OCI-LY7 (cell line): ENCODE measurements at regions not wholly inside any gene's neighbourhood (a gene's known extent, or its start where the extent isn't known, plus 50 kb on each side); places are given as distances from the start of the nearest gene placed in this dataset.

Experiments
- BruUV-seq: library from RNA; stranded (reverse); fragments of 400-500 nt; replicated peaks from 2 replicates; lab custom pipeline; 2021; lab: Mats Ljungman, UMichigan
- CTCF ChIA-PET: fragments of 300-600 bp; sonication (Branson Sonifier 250); formaldehyde crosslinking; loops from one replicate; lab custom pipeline; 2022; ENCODE audit warnings: antibody characterized with exemption; ENCODE audit not compliant: unreplicated experiment; lab: Charles Lee
- POLR2A ChIA-PET: fragments of 300-600 bp; sonication (Branson Sonifier 250); formaldehyde crosslinking; loops from one replicate; lab custom pipeline; 2022; ENCODE audit warnings: antibody characterized with exemption; lab: Charles Lee
- DNase-seq: peaks from one replicate; pipeline ENCODE4 v3.0.0-alpha.2; 2015; ENCODE audit warnings: low spot score
- H2AFZ ChIP-seq: fragments of 200-600 bp; sonication (generic), shearing (Covaris generic); 2 replicates; pipeline ENCODE4 v1.6.1; 2014; ENCODE audit warnings: mild to moderate bottlenecking, antibody characterized with exemption, low read length, moderate library complexity
- H3K27ac ChIP-seq: fragments of 200-600 bp; sonication (generic); 2 replicates; pipeline ENCODE4 v1.5.1; 2014; ENCODE audit warnings: mixed run types, low read depth, mild to moderate bottlenecking, moderate library complexity, low read length, inconsistent platforms; ENCODE audit not compliant: poor library complexity, severe bottlenecking
- H3K36me3 ChIP-seq: fragments of 200-600 bp; sonication (generic); 2 replicates; pipeline ENCODE4 v1.6.1; 2014; ENCODE audit warnings: mild to moderate bottlenecking, antibody characterized with exemption, low read length, moderate library complexity, mixed read lengths; ENCODE audit not compliant: insufficient read depth
- H3K4me1 ChIP-seq: fragments of 200-600 bp; sonication (generic); 2 replicates; pipeline ENCODE4 v1.5.1; 2014; ENCODE audit warnings: mild to moderate bottlenecking, low read length; ENCODE audit not compliant: insufficient read depth, poor library complexity, severe bottlenecking
- H3K4me2 ChIP-seq: fragments of 200-600 bp; sonication (generic); 2 replicates; pipeline ENCODE4 v1.6.1; 2014; ENCODE audit warnings: mild to moderate bottlenecking, low read length
- H3K4me3 ChIP-seq: fragments of 200-600 bp; sonication (generic); 2 replicates; pipeline ENCODE4 v1.5.1; 2014; ENCODE audit warnings: mild to moderate bottlenecking, low read depth, low read length; ENCODE audit not compliant: poor library complexity, severe bottlenecking
- H3K79me2 ChIP-seq: fragments of 200-600 bp; sonication (generic); 2 replicates; pipeline ENCODE4 v1.6.1; 2016; ENCODE audit warnings: low read depth, mild to moderate bottlenecking, low read length, moderate library complexity, mixed read lengths; ENCODE audit not compliant: insufficient read depth
- H3K9me2 ChIP-seq: fragments of 200-600 bp; sonication (generic); 2 replicates; pipeline ENCODE4 v1.6.1; 2016; ENCODE audit warnings: mild to moderate bottlenecking, low read length, mixed read lengths; ENCODE audit not compliant: insufficient read depth
- H3K9me3 ChIP-seq: fragments of 200-600 bp; sonication (generic); 2 replicates; pipeline ENCODE4 v1.6.1; 2014; ENCODE audit warnings: mild to moderate bottlenecking, mixed run types, low read length, mixed read lengths
- H4K20me1 ChIP-seq: fragments of 200-600 bp; sonication (generic); 2 replicates; pipeline ENCODE4 v1.6.1; 2014; ENCODE audit warnings: mild to moderate bottlenecking, antibody characterized with exemption, low read length, moderate library complexity, mixed read lengths; ENCODE audit not compliant: insufficient read depth
- CTCF ChIP-seq: fragments of 200-600 bp; sonication (generic); conservative IDR thresholded peaks from 2 replicates; pipeline ENCODE4 v1.5.1; 2014; ENCODE audit warnings: mild to moderate bottlenecking, antibody characterized with exemption, low read length, moderate library complexity, mixed read lengths
- EZH2phosphoT487 ChIP-seq: fragments of 200-600 bp; sonication (generic); IDR thresholded peaks from 2 replicates; pipeline ENCODE4 v1.6.1; 2018; ENCODE audit warnings: low read depth, borderline replicate concordance, mild to moderate bottlenecking, mixed run types, antibody characterized with exemption, low read length, moderate library complexity, mixed read lengths
- intact Hi-C: fragments of 100-400 bp; cut with micrococcal nuclease; formaldehyde crosslinking; loops from one replicate; pipeline ENCODE4 v1.10.0; 2022; ENCODE audit not compliant: unreplicated experiment

GRCh38 chr10:33412241-33412640 is 77.8 kb upstream of the NRP1 start:
- no peaks in the 10 kb centered on the region for H3K9me2 ChIP-seq
- ChIA-PET POLR2A (interaction anchor here (1.6 kb wide), 1 partner anchor 16 kb away, joined by 3 read pairs; no protein-coding TSS in a partner anchor), CTCF (interaction anchor here (0.5 kb wide), 1 partner anchor 138 kb away, joined by 3 read pairs; no protein-coding TSS in a partner anchor)
- no peaks in the 10 kb centered on the region for H3K4me1 ChIP-seq
- no peaks in the 10 kb centered on the region for H3K36me3 ChIP-seq
- TF ChIP-seq CTCF (no peak), EZH2phosphoT487 (no peak)
- H4K20me1 ChIP-seq: no peaks in the 10 kb centered on the region
- H3K27ac ChIP-seq: no peak overlapping the region
- H3K79me2 ChIP-seq: no peaks in the 10 kb centered on the region
- intact Hi-C loops: no loop called here
- H3K4me3 ChIP-seq: no peak overlapping the region
- no TSS peak for BruUV-seq
- no peaks in the 10 kb centered on the region for H3K9me3 ChIP-seq
- no peak overlapping the region for H2AFZ ChIP-seq
- H3K4me2 ChIP-seq: no peak overlapping the region
- no peak for DNase-seq

- intact Hi-C loops: no loop called here
- H2AFZ ChIP-seq: no peak overlapping the region
- H3K36me3 ChIP-seq: no peaks in the 10 kb centered on the region
- H3K4me1 ChIP-seq: no peaks in the 10 kb centered on the region
- no peak overlapping the region for H3K27ac ChIP-seq
- no peak for DNase-seq
- no peaks in the 10 kb centered on the region for H4K20me1 ChIP-seq
- H3K4me2 ChIP-seq: no peak overlapping the region
- ChIA-PET CTCF (interaction anchor here (0.6 kb wide), 1 partner anchor 24 kb away, joined by 3 read pairs; no protein-coding TSS in a partner anchor), POLR2A (interaction anchor here (0.7 kb wide), 2 partner anchors 30 to 615 kb away, joined by 3 to 5 read pairs; no protein-coding TSS in a partner anchor)
- BruUV-seq: no TSS peak
- H3K4me3 ChIP-seq: no peak overlapping the region
- no peaks in the 10 kb centered on the region for H3K79me2 ChIP-seq
- H3K9me2 ChIP-seq: no peaks in the 10 kb centered on the region
- no peaks in the 10 kb centered on the region for H3K9me3 ChIP-seq
- TF ChIP-seq CTCF (no peak), EZH2phosphoT487 (no peak)
Measured at GRCh38 chr10:33410860-33411234, 76.4 kb upstream of the NRP1 start.

GRCh38 chr10:33410096-33410859 is 75.8 kb upstream of the NRP1 start:
- Histone ChIP-seq H3K9me3 (no peaks in the 10 kb centered on the region), H4K20me1 (no peaks in the 10 kb centered on the region), H3K79me2 (no peaks in the 10 kb centered on the region), H2AFZ (no peak overlapping the region), H3K36me3 (no peaks in the 10 kb centered on the region), H3K4me3 (no peak overlapping the region), H3K4me1 (no peaks in the 10 kb centered on the region), H3K4me2 (no peak overlapping the region), H3K9me2 (no peaks in the 10 kb centered on the region), H3K27ac (no peak overlapping the region)
- TF ChIP-seq EZH2phosphoT487 (no peak), CTCF (no peak)
- CTCF ChIA-PET: interaction anchor here (0.6 kb wide), 1 partner anchor 23 kb away, joined by 3 read pairs; no protein-coding TSS in a partner anchor
- POLR2A ChIA-PET: interaction anchor here (0.7 kb wide), 2 partner anchors 30 to 615 kb away, joined by 3 to 5 read pairs; no protein-coding TSS in a partner anchor
- BruUV-seq: no TSS peak
- DNase-seq: no peak
- intact Hi-C loops: no loop called here
